ENCODE measurements at regions not wholly inside any gene's neighbourhood (a gene's known extent, or its start where the extent isn't known, plus 50 kb on each side); places are given as distances from the start of the nearest gene placed in this dataset.

- H3K27me3 ChIP-seq (replicated peaks; ENCODE audit: insufficient read depth, low read length): no peaks in the 10 kb centered on the region
- H2AFZ ChIP-seq (ENCODE audit: low read length): no peak overlapping the region
- H3K27ac ChIP-seq (ENCODE audit: low read length): no peak overlapping the region
- H4K20me1 ChIP-seq (ENCODE audit: insufficient read depth, low read length): no peaks in the 10 kb centered on the region
- no peaks in the 10 kb centered on the region for H3K9me3 ChIP-seq (replicated peaks; ENCODE audit: insufficient read depth, low read length)
- no peak overlapping the region for H3K9ac ChIP-seq (ENCODE audit: low read length)
- H3K4me2 ChIP-seq (ENCODE audit: low read depth, low read length): no peak overlapping the region
- H3F3A ChIP-seq (ENCODE audit: insufficient read depth, low read length): no peaks in the 10 kb centered on the region
- no peak overlapping the region for H3K4me3 ChIP-seq (ENCODE audit: low read length)
- no peaks in the 10 kb centered on the region for H3K79me2 ChIP-seq (ENCODE audit: low read length)
- DNase-seq: no peak
- H3K4me1 ChIP-seq (ENCODE audit: low read length): no peaks in the 10 kb centered on the region
- no peak for TF ChIP-seq EZH2 (optimal IDR thresholded peaks at IDR 0.05; ENCODE audit: low read depth, low read length)
- no peak for TF ChIP-seq EZH2phosphoT487 (IDR thresholded peaks at IDR 0.05; ENCODE audit: low read length)
- TF ChIP-seq CTCF (IDR thresholded peaks at IDR 0.05; ENCODE audit: low read length): no peak
- H3K9me2 ChIP-seq (replicated peaks; ENCODE audit: insufficient read depth, low read length): no peaks in the 10 kb centered on the region
- no peaks in the 10 kb centered on the region for H3K36me3 ChIP-seq (replicated peaks; ENCODE audit: insufficient read depth, low read length)
Observed at GRCh38 chr1:213931836-213932235, 55.9 kb upstream of the PROX1 start.

GRCh38 chr1:213933336-213933735 is 54.4 kb upstream of the PROX1 start:
- Histone ChIP-seq H3F3A (ENCODE audit: insufficient read depth, low read length) (no peaks in the 10 kb centered on the region), H3K9me2 (replicated peaks; ENCODE audit: insufficient read depth, low read length) (no peaks in the 10 kb centered on the region), H4K20me1 (ENCODE audit: insufficient read depth, low read length) (no peaks in the 10 kb centered on the region), H2AFZ (ENCODE audit: low read length) (no peak overlapping the region), H3K4me1 (ENCODE audit: low read length) (no peaks in the 10 kb centered on the region), H3K36me3 (replicated peaks; ENCODE audit: insufficient read depth, low read length) (no peaks in the 10 kb centered on the region), H3K27ac (ENCODE audit: low read length) (no peak overlapping the region), H3K4me2 (ENCODE audit: low read depth, low read length) (no peak overlapping the region), H3K9me3 (replicated peaks; ENCODE audit: insufficient read depth, low read length) (no peaks in the 10 kb centered on the region), H3K4me3 (ENCODE audit: low read length) (no peak overlapping the region), H3K79me2 (ENCODE audit: low read length) (no peaks in the 10 kb centered on the region), H3K27me3 (replicated peaks; ENCODE audit: insufficient read depth, low read length) (no peaks in the 10 kb centered on the region), H3K9ac (ENCODE audit: low read length) (no peak overlapping the region)
- no peak for TF ChIP-seq EZH2 (optimal IDR thresholded peaks at IDR 0.05; ENCODE audit: low read depth, low read length)
- no peak for TF ChIP-seq CTCF (IDR thresholded peaks at IDR 0.05; ENCODE audit: low read length)
- no peak for TF ChIP-seq EZH2phosphoT487 (IDR thresholded peaks at IDR 0.05; ENCODE audit: low read length)
- DNase-seq: no peak

DNA sequence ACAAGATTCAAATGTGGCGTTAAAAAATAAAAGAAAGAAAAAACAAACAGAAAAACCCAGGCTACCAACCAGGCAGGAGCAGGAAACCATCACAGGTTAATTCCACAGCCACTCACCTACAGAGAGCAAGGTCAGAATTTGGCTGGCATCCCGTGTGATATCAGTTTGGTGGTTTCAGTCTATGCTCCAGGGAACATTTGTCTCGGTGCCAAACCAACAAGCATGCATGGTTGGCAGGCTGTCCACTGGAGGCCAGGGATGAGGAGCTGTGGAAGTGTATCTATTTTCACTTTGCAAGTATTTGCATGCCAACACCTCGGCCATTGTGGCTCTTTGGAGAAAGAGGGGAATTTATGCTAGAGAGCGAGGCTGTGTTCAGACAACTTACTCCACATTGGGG is 53.1 kb upstream of the PROX1 start:
- H3K36me3 ChIP-seq (replicated peaks; ENCODE audit: insufficient read depth, low read length): no peaks in the 10 kb centered on the region
- H3K9me2 ChIP-seq (replicated peaks; ENCODE audit: insufficient read depth, low read length): no peaks in the 10 kb centered on the region
- H3K27ac ChIP-seq (ENCODE audit: low read length): no peak overlapping the region
- no peak overlapping the region for H3K9ac ChIP-seq (ENCODE audit: low read length)
- no peak for DNase-seq
- no peaks in the 10 kb centered on the region for H4K20me1 ChIP-seq (ENCODE audit: insufficient read depth, low read length)
- no peaks in the 10 kb centered on the region for H3K9me3 ChIP-seq (replicated peaks; ENCODE audit: insufficient read depth, low read length)
- no peak overlapping the region for H3K4me3 ChIP-seq (ENCODE audit: low read length)
- no peak overlapping the region for H2AFZ ChIP-seq (ENCODE audit: low read length)
- TF ChIP-seq EZH2phosphoT487 (IDR thresholded peaks at IDR 0.05; ENCODE audit: low read length) (no peak), CTCF (IDR thresholded peaks at IDR 0.05; ENCODE audit: low read length) (no peak), EZH2 (optimal IDR thresholded peaks at IDR 0.05; ENCODE audit: low read depth, low read length) (no peak)
- H3F3A ChIP-seq (ENCODE audit: insufficient read depth, low read length): no peaks in the 10 kb centered on the region
- no peaks in the 10 kb centered on the region for H3K27me3 ChIP-seq (replicated peaks; ENCODE audit: insufficient read depth, low read length)
- H3K79me2 ChIP-seq (ENCODE audit: low read length): no peaks in the 10 kb centered on the region
- H3K4me2 ChIP-seq (ENCODE audit: low read depth, low read length): no peak overlapping the region
- H3K4me1 ChIP-seq (ENCODE audit: low read length): no peaks in the 10 kb centered on the region

Data from MM.1S (cell line).